C4-2B (cell line): ENCODE measurements at regions not wholly inside any gene's neighbourhood (a gene's known extent, or its start where the extent isn't known, plus 50 kb on each side); places are given as distances from the start of the nearest gene placed in this dataset.

Source experiments
- CTCF ChIP-seq: fragments of 450-650 bp; conservative IDR thresholded peaks from 2 replicates; pipeline ENCODE4 v1.5.1; 2017; ENCODE audit warnings: mild to moderate bottlenecking
- ZFX ChIP-seq: fragments of 450-650 bp; IDR thresholded peaks from 2 replicates; pipeline ENCODE4 v1.6.1; 2017

GRCh38 chr3:18729671-18730070 lies 304.5 kb upstream of the SATB1 start:
- TF ChIP-seq CTCF (no peak), ZFX (no peak)
